CD4-positive, alpha-beta T cell (primary cell): ENCODE measurements at regions not wholly inside any gene's neighbourhood (a gene's known extent, or its start where the extent isn't known, plus 50 kb on each side); places are given as distances from the start of the nearest gene placed in this dataset.

ENCODE experiments used
- ATAC-seq: fragments of 200-7000 bp; cut with Tn5 transposase; one replicate; pipeline ENCODE4 v1.10.0; 2022; ENCODE audit warnings: mild to moderate bottlenecking; ENCODE audit not compliant: poor library complexity
- CTCF ChIA-PET: fragments of 350-600 bp; sonication (Branson Sonifier 250); formaldehyde crosslinking; loops from one replicate; lab custom pipeline; 2021; ENCODE audit warnings: antibody characterized with exemption, inconsistent platforms; lab: Charles Lee
- POLR2A ChIA-PET: fragments of 350-600 bp; sonication (Branson Sonifier 250); formaldehyde crosslinking; loops from one replicate; lab custom pipeline; 2021; ENCODE audit warnings: antibody characterized with exemption, inconsistent platforms; lab: Charles Lee
- DNase-seq, 14 experiments: peaks; one replicate each; pipeline ENCODE4 v3.0.0-alpha.2; 2013 to 2020; ENCODE audit warnings: mixed read lengths in 2 of 14
- H3K27ac ChIP-seq, 2 donors: one replicate each; pipeline versions ENCODE4 v1.5.1 to v1.7.0; 2013; ENCODE audit warnings: low read length in 2 of 2, low read depth in 1 of 2, mild to moderate bottlenecking in 1 of 2
- H3K27me3 ChIP-seq, 2 experiments: 1 replicate in 1 of 2; 2 replicates in 1 of 2; pipeline versions ENCODE4 v1.6.1 to v1.7.0; 2013; ENCODE audit warnings: low read length in 2 of 2, control low read depth in 1 of 2, mild to moderate bottlenecking in 1 of 2, moderate library complexity in 1 of 2; ENCODE audit not compliant: insufficient read depth in 2 of 2, control insufficient read depth in 1 of 2
- H3K36me3 ChIP-seq: one replicate; pipeline ENCODE4 v1.6.1; 2013; ENCODE audit warnings: low read length, control low read depth; ENCODE audit not compliant: insufficient read depth
- H3K4me1 ChIP-seq: one replicate; pipeline ENCODE4 v1.6.1; 2013; ENCODE audit warnings: low read length, control low read depth; ENCODE audit not compliant: insufficient read depth
- H3K4me3 ChIP-seq: one replicate; pipeline ENCODE4 v1.5.1; 2013; ENCODE audit warnings: mild to moderate bottlenecking, low read length, moderate library complexity
- H3K9me3 ChIP-seq, 2 experiments: 1 replicate in 1 of 2; 2 replicates in 1 of 2; pipeline versions ENCODE4 v1.6.1 to v1.7.0; 2013; ENCODE audit warnings: low read length in 2 of 2, mild to moderate bottlenecking in 2 of 2, control low read depth in 1 of 2, moderate library complexity in 1 of 2; ENCODE audit not compliant: control insufficient read depth in 1 of 2, insufficient read depth in 1 of 2
- H3K27ac Mint-ChIP-seq: one replicate; pipeline ENCODE4 v1.8.0; 2020; ENCODE audit warnings: mixed read lengths
- H3K27me3 Mint-ChIP-seq: one replicate; pipeline ENCODE4 v1.8.0; 2021; ENCODE audit warnings: mixed read lengths
- H3K36me3 Mint-ChIP-seq: one replicate; pipeline ENCODE4 v1.8.0; 2021; ENCODE audit warnings: low read depth, mixed read lengths
- H3K4me1 Mint-ChIP-seq: one replicate; pipeline ENCODE4 v1.8.0; 2021; ENCODE audit warnings: low read depth, mixed read lengths
- H3K4me3 Mint-ChIP-seq: one replicate; pipeline ENCODE4 v1.8.0; 2020; ENCODE audit warnings: mild to moderate bottlenecking, mixed read lengths
- H3K9me3 Mint-ChIP-seq: one replicate; pipeline ENCODE4 v1.8.0; 2020; ENCODE audit warnings: mixed read lengths
- CTCF ChIP-seq: fragments of 200-600 bp; IDR thresholded peaks from one replicate; pipeline ENCODE4 v1.8.0; 2022; ENCODE audit warnings: antibody characterized with exemption, mild to moderate bottlenecking
- intact Hi-C, 2 experiments: fragments of 100-400 bp; cut with DNase I in 1 of 2; cut with micrococcal nuclease in 1 of 2; formaldehyde crosslinking; loops; one replicate each; pipeline versions ENCODE4 v1.15.1 to v1.9.0; 2023 to 2025; cut with DNase I, micrococcal nuclease

GRCh38 chr3:110106805-110107204 is 769.5 kb upstream of the DPPA4 start:
- POLR2A ChIA-PET = no interaction called here
- Mint-ChIP-seq H3K27me3 (no peaks in the 10 kb centered on the region), H3K4me1 (no peaks in the 10 kb centered on the region), H3K36me3 (no peaks in the 10 kb centered on the region), H3K27ac (no peak overlapping the region), H3K4me3 (no peak overlapping the region), H3K9me3 (no peaks in the 10 kb centered on the region)
- H3K27ac ChIP-seq = no peak overlapping the region
- DNase-seq (no peak), ATAC-seq (no peak)
- intact Hi-C loops = no loop called here
- no peaks in the 10 kb centered on the region for H3K4me1 ChIP-seq
- H3K36me3 ChIP-seq = no peaks in the 10 kb centered on the region
- TF ChIP-seq CTCF = no peak
- no peaks in the 10 kb centered on the region for H3K9me3 ChIP-seq
- no peak overlapping the region for H3K4me3 ChIP-seq
- CTCF ChIA-PET = no interaction called here
- no peaks in the 10 kb centered on the region for H3K27me3 ChIP-seq

GRCh38 chr3:110123946-110124345 is 786.6 kb upstream of the DPPA4 start:
- H3K27ac Mint-ChIP-seq = no peak overlapping the region
- H3K4me3 ChIP-seq = no peak overlapping the region
- intact Hi-C loops = no loop called here
- CTCF ChIA-PET = no interaction called here
- POLR2A ChIA-PET = no interaction called here
- no peak overlapping the region for H3K4me3 Mint-ChIP-seq
- H3K27me3 Mint-ChIP-seq = peaks cover 5% of the 10 kb centered on the region
- H3K9me3 Mint-ChIP-seq = peaks cover 2% of the 10 kb centered on the region
- TF ChIP-seq CTCF = no peak
- H3K4me1 ChIP-seq = no peaks in the 10 kb centered on the region
- H3K27me3 ChIP-seq = no peaks in the 10 kb centered on the region
- DNase-seq (no peak), ATAC-seq (no peak)
- peaks cover 0 to 4% of the 10 kb centered on the region in 2 experiments for H3K9me3 ChIP-seq
- H3K27ac ChIP-seq = no peak overlapping the region
- H3K36me3 ChIP-seq = no peaks in the 10 kb centered on the region
- H3K36me3 Mint-ChIP-seq = no peaks in the 10 kb centered on the region
- no peaks in the 10 kb centered on the region for H3K4me1 Mint-ChIP-seq

- H3K36me3 Mint-ChIP-seq = no peaks in the 10 kb centered on the region
- no peak overlapping the region for H3K4me3 ChIP-seq
- no peak overlapping the region for H3K27ac ChIP-seq
- ATAC-seq = no peak
- H3K9me3 ChIP-seq = peaks cover 0 to 4% of the 10 kb centered on the region in 2 experiments
- H3K27me3 ChIP-seq = no peaks in the 10 kb centered on the region
- H3K4me3 Mint-ChIP-seq = no peak overlapping the region
- H3K27ac Mint-ChIP-seq = no peak overlapping the region
- no peaks in the 10 kb centered on the region for H3K4me1 ChIP-seq
- DNase-seq = peak in 1 of 14 experiments; percentile 4
- H3K4me1 Mint-ChIP-seq = no peaks in the 10 kb centered on the region
- ChIA-PET POLR2A (no interaction called here), CTCF (no interaction called here)
- intact Hi-C loops = no loop called here
- no peak for TF ChIP-seq CTCF
- H3K36me3 ChIP-seq = no peaks in the 10 kb centered on the region
- H3K9me3 Mint-ChIP-seq = peaks cover 2% of the 10 kb centered on the region
- peaks cover 5% of the 10 kb centered on the region for H3K27me3 Mint-ChIP-seq
These were observed 788.7 kb upstream of the DPPA4 start for GRCh38 chr3:110126065-110126464.
